ENCODE measurements at regions not wholly inside any gene's neighbourhood (a gene's known extent, or its start where the extent isn't known, plus 50 kb on each side); places are given as distances from the start of the nearest gene placed in this dataset.
A peak's percentile ranks its signal among the peaks of the same experiment; 100 is the strongest.

GRCh38 chr4:17339376-17339775, 172.5 kb downstream of the QDPR start:
- no peaks in the 10 kb centered on the region for H3K4me1 ChIP-seq
- 79 to 85% methylated on average over 2 of the region's 2 CpGs for WGBS, 2 donors
- no peak overlapping the region for H3K4me3 ChIP-seq
- H3K9me3 ChIP-seq, result peaks cover 0 to 5% (median 0%) of the 10 kb centered on the region in 11 donors
- intact Hi-C loops (cut with DNase I), result loop anchor here in 1 of 10 donors (10.0 kb wide), 1 partner anchor 1045 kb away; no protein-coding TSS in a partner anchor
- TF ChIP-seq CTCF (IDR thresholded peaks at IDR 0.05), result no peak
- ATAC-seq, result no peak
- DNase-seq, result no peak
- H3K27me3 ChIP-seq, result peaks cover 0 to 5% (median 0%) of the 10 kb centered on the region in 7 donors
- no peaks in the 10 kb centered on the region for H3K36me3 ChIP-seq
- no peak overlapping the region for H3K27ac ChIP-seq

GRCh38 chr4:17336986-17337385, 174.9 kb downstream of the QDPR start:
- intact Hi-C loops (cut with DNase I), result loop anchor here in 1 of 10 donors (10.0 kb wide), 1 partner anchor 1042 kb away; no protein-coding TSS in a partner anchor
- Histone ChIP-seq H3K4me1 (no peaks in the 10 kb centered on the region), H3K4me3 (no peak overlapping the region)

GRCh38 chr4:17336524-17336961, 175.3 kb downstream of the QDPR start:
- Histone ChIP-seq H3K27me3 (peaks cover 0 to 5% (median 0%) of the 10 kb centered on the region in 7 donors), H3K36me3 (no peaks in the 10 kb centered on the region), H3K4me1 (no peaks in the 10 kb centered on the region), H3K27ac (no peak overlapping the region), H3K4me3 (no peak overlapping the region), H3K9me3 (peaks cover 0 to 5% (median 0%) of the 10 kb centered on the region in 11 donors)
- TF ChIP-seq CTCF (IDR thresholded peaks at IDR 0.05), result no peak
- peak in 7 of 8 donors; percentile 18 to 79 (median 47) for ATAC-seq
- intact Hi-C loops (cut with DNase I), result loop anchor here in 1 of 10 donors (10.0 kb wide), 1 partner anchor 1042 kb away; no protein-coding TSS in a partner anchor
- WGBS, 2 donors, result 52 to 57% methylated on average over 10 of the region's 10 CpGs
- peak in 1 of 2 donors; percentile 38 for DNase-seq

More at GRCh38 chr4:17336986-17337385, 174.9 kb downstream of the QDPR start:
- H3K9me3 ChIP-seq, result peaks cover 0 to 5% (median 0%) of the 10 kb centered on the region in 11 donors
- 84 to 85% methylated on average over 1 of the region's 1 CpG for WGBS, 2 donors
- ATAC-seq, result no peak
- peaks cover 0 to 5% (median 0%) of the 10 kb centered on the region in 7 donors for H3K27me3 ChIP-seq
- H3K36me3 ChIP-seq, result no peaks in the 10 kb centered on the region
- no peak for TF ChIP-seq CTCF (IDR thresholded peaks at IDR 0.05)
- DNase-seq, result no peak
- H3K27ac ChIP-seq, result no peak overlapping the region

- no peak for ATAC-seq
Measured at GRCh38 chr4:17336069-17336468, 175.8 kb downstream of the QDPR start.

More at GRCh38 chr4:17336069-17336468, 175.8 kb downstream of the QDPR start:
- no peak for TF ChIP-seq CTCF (IDR thresholded peaks at IDR 0.05)
- WGBS, 2 donors, result 84 to 86% methylated on average over 1 of the region's 1 CpG
- H3K27me3 ChIP-seq, result peaks cover 0 to 5% (median 0%) of the 10 kb centered on the region in 7 donors
- H3K9me3 ChIP-seq, result peaks cover 0 to 5% (median 0%) of the 10 kb centered on the region in 11 donors
- H3K4me3 ChIP-seq, result no peak overlapping the region
- intact Hi-C loops (cut with DNase I), result loop anchor here in 1 of 10 donors (10.0 kb wide), 1 partner anchor 1041 kb away; no protein-coding TSS in a partner anchor
- no peaks in the 10 kb centered on the region for H3K4me1 ChIP-seq
- DNase-seq, result no peak
- no peaks in the 10 kb centered on the region for H3K36me3 ChIP-seq
- H3K27ac ChIP-seq, result no peak overlapping the region

All from heart right ventricle (tissue), 16 donors.